Heart right ventricle (tissue), 16 donors: ENCODE measurements at regions not wholly inside any gene's neighbourhood (a gene's known extent, or its start where the extent isn't known, plus 50 kb on each side); places are given as distances from the start of the nearest gene placed in this dataset.
A peak's percentile ranks its signal among the peaks of the same experiment; 100 is the strongest.

Experiments
- ATAC-seq, 8 donors: fragments of 200-7000 bp; cut with Tn5 transposase; one replicate each; pipeline ENCODE4 v1.9.1; 2020; ENCODE audit warnings: mild to moderate bottlenecking in 8 of 8, moderate library complexity in 8 of 8, moderate number of reproducible peaks in 1 of 8
- DNase-seq, 2 donors: peaks; one replicate each; pipeline ENCODE4 v3.0.0-alpha.2; 2020
- H3K27ac ChIP-seq, 10 donors: fragments of 200-600 bp; sonication (generic) in 2 of 10; one replicate each; pipeline versions ENCODE4 v1.5.0 to v1.8.0; 2020 to 2022; ENCODE audit warnings: mild to moderate bottlenecking in 3 of 10
- H3K27me3 ChIP-seq, 7 donors: fragments of 200-600 bp; one replicate each; pipeline ENCODE4 v1.8.0; 2021 to 2022; ENCODE audit warnings: mild to moderate bottlenecking in 2 of 7
- H3K36me3 ChIP-seq, 9 donors: fragments of 200-600 bp; sonication (generic) in 1 of 9; one replicate each; pipeline versions ENCODE4 v1.5.0 to v1.8.0; 2020 to 2022; ENCODE audit warnings: mild to moderate bottlenecking in 2 of 9
- H3K4me1 ChIP-seq, 9 donors: fragments of 200-600 bp; sonication (generic) in 1 of 9; one replicate each; pipeline versions ENCODE4 v1.5.0 to v1.8.0; 2020 to 2022; ENCODE audit warnings: mild to moderate bottlenecking in 4 of 9
- H3K4me3 ChIP-seq, 10 donors: fragments of 200-600 bp; sonication (generic) in 2 of 10; one replicate each; pipeline versions ENCODE4 v1.5.0 to v1.8.0; 2020 to 2022; ENCODE audit warnings: mild to moderate bottlenecking in 7 of 10, moderate library complexity in 2 of 10
- H3K9me3 ChIP-seq, 11 donors: fragments of 200-600 bp in 10 of 11; sonication (generic) in 2 of 11; one replicate each; pipeline versions ENCODE4 v1.5.0 to v1.8.0; 2013 to 2022; ENCODE audit warnings: mild to moderate bottlenecking in 2 of 11, control low read depth in 1 of 11, moderate library complexity in 1 of 11
- CTCF ChIP-seq, 9 donors: fragments of 200-600 bp; sonication (generic) in 2 of 9; IDR thresholded peaks; one replicate each; pipeline versions ENCODE4 v1.5.0 to v1.8.0; 2021 to 2022; ENCODE audit warnings: antibody characterized with exemption in 9 of 9, mild to moderate bottlenecking in 5 of 9, moderate library complexity in 1 of 9
- WGBS, 2 donors: extraction: QIAGEN DNeasy Blood & Tissue Kit; methylation state at CpG; one replicate each; pipeline ENCODE4 v1.1.7; 2013; ENCODE audit warnings: inconsistent platforms in 1 of 2; 5-methylcytosine and 5-hydroxymethylcytosine counted together
- intact Hi-C, 10 donors: fragments of 100-400 bp; cut with DNase I; formaldehyde crosslinking; loops; one replicate each; pipeline versions ENCODE4 v1.11.1 to v1.14.2; 2022
- donor health status: Arrhythmogenic right ventricular cardiomyopathy.
- donor health status: ischemic (EF 13 %, LVEDD 7.1; RV severe dilation, severe dysfunction).
- donor health status: healthy with polysubstance abuse.
- donor health status: DM: no; HTN: yes; CAD: no.
- donor health status: DM: no; HTN: no; CAD: no.
- donor health status: ischemic (EF 25% LVEDD 6.9; RV normal size, moderate dysfunction).
- donor health status: ischemic (EF 25% LVEDD 5.7; RV mildly dilated, moderate dysfunction).
- donor health status: healthy.
- donor health status: DM: yes; HTN: yes; CAD: no.
- donor health status: Ischemic cardiomyopathy.
- donor health status: ischemic (EF 35%, LVEDD 5.7; RV mildly dilated, moderate dysfunction).
- donor health status: nonischemic (EF 11% LVEDD 7.7; RV severe dilation, severe dysfunction).
- donor health status: DM: yes; HTN: yes; CAD: no.
- donor health status: PGD.
- donor health status: ischemic (EF 29% LVEDD 5.4; RV normal size, mild dysfunction).
- donor health status: nonischemic (EF 23%, LVEDD 6.1; RV moderate dilation, normal function).

DNA sequence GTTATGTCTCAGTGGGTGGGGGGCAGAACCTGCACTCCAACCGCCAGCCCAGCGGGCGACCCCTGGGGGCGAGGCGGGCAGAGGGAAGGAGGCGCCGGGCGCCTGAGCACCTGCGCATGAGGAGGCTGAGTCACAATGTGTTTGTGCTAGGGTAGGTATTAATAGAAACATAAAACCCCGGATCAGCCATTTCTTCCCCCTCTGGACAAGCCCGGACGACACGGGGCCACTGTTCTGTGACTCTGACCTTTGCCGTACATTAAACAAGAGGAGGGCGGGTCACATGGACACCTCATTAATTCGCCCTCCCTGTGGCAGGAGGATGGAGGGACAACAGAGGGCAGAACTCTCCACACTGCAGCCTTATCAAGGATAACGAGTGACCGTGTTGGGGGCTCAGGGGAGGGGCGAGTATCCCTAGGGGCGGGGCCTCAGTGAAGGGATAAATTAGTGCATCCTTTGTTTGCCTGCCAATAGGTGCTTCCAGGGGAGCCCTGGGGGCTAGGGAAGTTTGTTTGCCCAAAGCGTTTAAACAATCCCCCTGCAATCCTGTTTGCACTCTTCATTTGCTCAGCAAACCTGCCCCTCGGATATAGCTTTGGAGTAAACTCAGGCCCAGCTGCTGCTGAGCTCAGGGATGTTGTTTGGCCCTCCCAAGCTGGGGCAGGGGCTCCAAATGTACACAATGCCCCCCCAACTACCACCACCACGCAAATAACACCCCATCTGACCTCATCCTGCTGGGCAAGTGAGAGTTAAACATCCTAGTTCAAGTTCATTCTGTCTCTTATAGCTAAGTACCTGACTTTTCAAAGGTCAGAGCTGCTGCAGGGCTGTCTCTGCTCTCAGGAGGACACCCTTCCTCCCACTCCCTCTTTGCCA, 171.2 kb upstream of the GLI2 start:
- ATAC-seq (no peak), DNase-seq (no peak)
- intact Hi-C loops: no loop called here
- Histone ChIP-seq H3K36me3 (no peaks in the 10 kb centered on the region), H3K27me3 (no peaks in the 10 kb centered on the region), H3K4me3 (no peak overlapping the region), H3K27ac (peak overlapping the region in 4 of 10 donors; percentile 3 to 83 (median 52)), H3K9me3 (no peaks in the 10 kb centered on the region), H3K4me1 (peaks cover 16 to 48% (median 34%) of the 10 kb centered on the region in 9 donors)
- whole genome bisulfite sequencing, 2 donors: 78 to 79% methylated on average over 23 of the region's 23 CpGs
- TF ChIP-seq CTCF (IDR thresholded peaks at IDR 0.05): no peak

GRCh38 chr2:120565095-120565460, 170.6 kb upstream of the GLI2 start:
- WGBS, 2 donors: 83 to 85% methylated on average over 8 of the region's 8 CpGs
- no peaks in the 10 kb centered on the region for H3K27me3 ChIP-seq
- H3K36me3 ChIP-seq: no peaks in the 10 kb centered on the region
- H3K9me3 ChIP-seq: no peaks in the 10 kb centered on the region
- TF ChIP-seq CTCF (IDR thresholded peaks at IDR 0.05): no peak
- no peak overlapping the region for H3K4me3 ChIP-seq
- intact Hi-C loops: no loop called here
- no peak for DNase-seq
- peaks cover 16 to 48% (median 34%) of the 10 kb centered on the region in 9 donors for H3K4me1 ChIP-seq
- ATAC-seq: no peak
- peak overlapping the region in 3 of 10 donors; percentile 22 to 83 (median 82) for H3K27ac ChIP-seq

DNA sequence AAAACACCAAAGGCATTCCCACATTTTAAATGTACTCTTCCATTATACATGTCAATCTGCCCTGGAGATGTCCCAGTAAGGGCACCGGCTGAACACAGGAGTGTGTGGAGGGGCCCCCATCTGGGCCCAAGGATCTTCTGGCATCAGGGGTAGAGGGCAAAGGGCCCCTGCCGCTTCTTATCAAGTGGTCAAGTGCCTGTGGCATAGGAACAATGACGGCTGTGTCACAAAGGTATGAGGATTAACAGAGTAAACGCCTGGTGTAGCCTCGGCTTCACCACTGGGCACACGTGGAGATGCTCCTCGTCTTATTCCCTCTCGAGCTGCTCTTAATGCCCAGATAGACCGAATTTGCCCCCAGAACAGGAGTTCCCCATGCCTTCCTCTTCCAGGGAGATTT, 169.7 kb upstream of the GLI2 start:
- Histone ChIP-seq H3K9me3 (no peaks in the 10 kb centered on the region), H3K4me1 (peaks cover 16 to 48% (median 34%) of the 10 kb centered on the region in 9 donors), H3K27me3 (no peaks in the 10 kb centered on the region), H3K36me3 (no peaks in the 10 kb centered on the region), H3K27ac (peak overlapping the region; percentile 20 to 83 (median 67)), H3K4me3 (no peak overlapping the region)
- DNase-seq (no peak), ATAC-seq (peak in 2 of 8 donors; percentile 1 to 2)
- WGBS, 2 donors: 61 to 71% methylated on average over 9 of the region's 9 CpGs
- no peak for TF ChIP-seq CTCF (IDR thresholded peaks at IDR 0.05)
- intact Hi-C loops: no loop called here

DNA sequence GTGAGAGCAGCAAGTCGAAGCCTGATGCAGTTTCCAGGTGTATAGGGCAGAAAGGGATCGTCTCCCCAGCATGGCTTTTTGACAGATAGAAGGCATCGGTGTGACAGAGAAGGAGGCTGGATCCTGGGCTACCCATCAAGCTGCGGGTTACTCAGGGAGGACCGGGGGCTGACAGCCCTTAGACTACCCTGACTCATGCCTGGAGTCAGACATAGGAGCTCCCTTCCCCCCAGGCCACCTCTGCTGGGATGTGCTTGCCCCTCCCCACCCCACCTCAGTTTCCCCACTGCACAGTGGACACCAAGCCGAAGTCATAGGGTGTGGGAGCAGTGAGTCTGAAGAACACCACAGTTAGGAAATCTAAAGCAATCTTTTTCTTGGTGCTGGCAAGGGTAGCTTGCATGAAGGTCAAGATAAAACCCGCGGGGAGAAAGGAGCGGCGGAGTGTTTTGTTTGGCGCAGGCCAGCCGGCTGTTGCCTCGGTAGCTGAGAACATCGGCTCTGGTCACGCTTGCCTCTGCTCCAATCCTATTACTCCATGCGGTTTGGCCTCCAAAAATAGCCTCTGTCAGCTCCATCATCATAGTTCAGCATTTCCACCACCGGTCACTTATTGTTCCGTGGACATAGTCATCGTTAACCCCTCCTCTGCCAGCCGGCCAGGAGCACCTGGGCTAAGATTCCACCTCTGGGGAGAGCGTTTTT, 169.2 kb upstream of the GLI2 start:
- ATAC-seq: peak; percentile 90 to 95 (median 92)
- peak; percentile 82 to 86 for DNase-seq
- H3K9me3 ChIP-seq: no peaks in the 10 kb centered on the region
- intact Hi-C loops: no loop called here
- TF ChIP-seq CTCF (IDR thresholded peaks at IDR 0.05): no peak
- H3K4me3 ChIP-seq: peak overlapping the region in 2 of 10 donors; percentile 11 to 19
- H3K4me1 ChIP-seq: peaks cover 16 to 48% (median 34%) of the 10 kb centered on the region in 9 donors
- peak overlapping the region; percentile 20 to 83 (median 70) for H3K27ac ChIP-seq
- WGBS, 2 donors: 16 to 24% methylated on average over 21 of the region's 21 CpGs
- H3K27me3 ChIP-seq: no peaks in the 10 kb centered on the region
- H3K36me3 ChIP-seq: no peaks in the 10 kb centered on the region
